DMS53 (cell line): ENCODE measurements at regions not wholly inside any gene's neighbourhood (a gene's known extent, or its start where the extent isn't known, plus 50 kb on each side); places are given as distances from the start of the nearest gene placed in this dataset.
"Not testable (repeated sequence)": the region's sequence is repeated elsewhere in the genome, so short reads cannot be mapped to it uniquely, and the experiment has no call there.

Source experiments
- DNase-seq: peaks from one replicate; lab custom pipeline; 2025; lab: John Stamatoyannopoulos, UW

DNA sequence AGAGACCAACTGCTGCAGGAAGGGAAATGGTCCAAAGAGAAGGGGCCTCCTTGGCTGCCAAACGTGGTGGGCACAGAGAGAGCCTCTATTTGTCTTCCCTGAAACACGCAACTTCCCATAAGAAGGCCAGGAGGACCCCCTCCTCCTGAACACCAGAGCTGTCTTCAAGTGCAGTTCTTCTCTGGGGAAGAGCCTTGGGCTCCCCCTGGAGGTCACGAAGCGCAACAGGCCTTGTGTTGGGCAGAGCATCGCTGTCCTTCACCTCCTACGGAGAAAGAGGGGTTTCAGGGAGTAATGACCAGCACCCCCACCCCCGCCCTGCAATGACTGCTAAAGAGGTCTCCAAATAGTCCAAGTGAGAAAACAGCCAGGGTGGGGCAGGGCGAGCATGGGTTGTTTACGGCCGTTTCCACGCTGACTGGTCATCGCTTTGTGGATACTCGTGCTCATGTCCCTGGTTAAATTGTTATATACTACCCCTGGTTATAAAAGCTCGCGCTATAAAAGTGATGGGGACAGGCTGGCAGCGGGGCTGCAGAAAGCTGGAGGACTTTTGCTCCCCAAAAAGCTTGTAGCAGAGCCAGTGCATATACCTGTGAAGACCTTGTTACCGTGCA lies 397.5 kb upstream of the ATP10A start:
- peak; percentile 33 for DNase-seq

- no peak for DNase-seq
Observed at GRCh38 chr15:26259581-26259980, 396.5 kb upstream of the ATP10A start.

DNA sequence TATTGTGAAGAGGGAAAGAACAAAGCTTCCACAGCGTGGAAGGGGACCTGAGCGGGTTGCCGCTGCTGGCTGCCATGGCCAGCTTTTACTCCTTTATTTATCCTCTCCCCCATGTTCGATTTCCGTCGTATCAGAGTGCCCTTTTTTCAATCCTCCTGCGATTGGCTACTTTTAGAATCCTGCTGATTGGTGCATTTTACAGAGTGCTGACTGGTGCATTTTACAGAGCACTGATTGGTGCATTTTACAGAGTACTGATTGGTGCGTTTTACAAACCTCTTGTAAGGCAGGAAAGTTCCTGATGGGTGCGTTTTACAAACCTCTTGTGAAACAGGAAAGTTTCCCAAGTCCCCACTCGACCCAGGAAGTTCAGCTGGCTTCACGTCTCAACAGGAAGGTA lies 381.7 kb upstream of the ATP10A start:
- not testable (repeated sequence) for DNase-seq

GRCh38 chr15:26243382-26243781 lies 380.3 kb upstream of the ATP10A start:
- no peak for DNase-seq

DNA sequence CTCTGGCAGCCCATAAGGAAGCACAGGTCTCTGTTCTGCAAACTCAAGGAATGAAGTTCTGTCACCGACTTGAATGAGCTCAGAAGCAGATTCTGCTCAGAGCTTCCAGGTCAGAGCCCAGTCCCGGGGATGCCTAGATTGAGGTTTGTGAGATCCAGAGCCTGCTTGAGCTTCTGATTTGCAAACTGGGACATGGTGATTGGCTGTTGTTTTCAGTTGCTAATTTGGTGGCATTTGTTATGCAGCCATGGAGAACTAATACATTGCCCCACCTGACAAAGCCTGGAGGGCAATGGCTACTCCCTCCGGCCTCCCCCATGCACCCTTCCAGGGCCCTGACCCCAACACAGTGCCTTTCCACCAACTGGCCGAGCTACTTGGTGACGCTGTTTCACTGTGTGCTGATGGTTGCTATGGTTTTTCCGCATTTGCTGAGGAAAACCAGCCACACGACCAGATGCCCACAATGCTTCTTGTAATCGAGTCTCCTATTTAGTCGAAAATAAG lies 379.5 kb upstream of the ATP10A start:
- no peak for DNase-seq

DNA sequence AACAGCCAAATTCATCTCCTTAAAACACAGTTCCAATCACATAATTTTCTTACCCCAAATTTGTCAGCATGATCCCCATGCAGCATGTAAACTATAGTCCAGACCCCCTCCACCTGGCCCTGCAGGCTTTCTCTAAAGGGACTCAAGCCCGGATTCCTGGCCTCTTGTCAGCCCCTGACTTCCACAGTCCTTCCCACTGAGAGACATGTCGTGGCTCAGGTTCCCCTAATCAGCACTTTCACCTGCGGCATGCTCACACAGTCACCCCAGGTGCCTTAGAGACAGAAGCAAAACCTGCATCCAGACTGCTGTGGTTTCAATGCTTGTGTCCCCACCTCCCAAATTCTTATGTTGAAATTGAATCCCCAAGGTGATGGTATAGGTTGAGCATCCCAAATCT lies 372.7 kb upstream of the ATP10A start:
- no peak for DNase-seq

DNA sequence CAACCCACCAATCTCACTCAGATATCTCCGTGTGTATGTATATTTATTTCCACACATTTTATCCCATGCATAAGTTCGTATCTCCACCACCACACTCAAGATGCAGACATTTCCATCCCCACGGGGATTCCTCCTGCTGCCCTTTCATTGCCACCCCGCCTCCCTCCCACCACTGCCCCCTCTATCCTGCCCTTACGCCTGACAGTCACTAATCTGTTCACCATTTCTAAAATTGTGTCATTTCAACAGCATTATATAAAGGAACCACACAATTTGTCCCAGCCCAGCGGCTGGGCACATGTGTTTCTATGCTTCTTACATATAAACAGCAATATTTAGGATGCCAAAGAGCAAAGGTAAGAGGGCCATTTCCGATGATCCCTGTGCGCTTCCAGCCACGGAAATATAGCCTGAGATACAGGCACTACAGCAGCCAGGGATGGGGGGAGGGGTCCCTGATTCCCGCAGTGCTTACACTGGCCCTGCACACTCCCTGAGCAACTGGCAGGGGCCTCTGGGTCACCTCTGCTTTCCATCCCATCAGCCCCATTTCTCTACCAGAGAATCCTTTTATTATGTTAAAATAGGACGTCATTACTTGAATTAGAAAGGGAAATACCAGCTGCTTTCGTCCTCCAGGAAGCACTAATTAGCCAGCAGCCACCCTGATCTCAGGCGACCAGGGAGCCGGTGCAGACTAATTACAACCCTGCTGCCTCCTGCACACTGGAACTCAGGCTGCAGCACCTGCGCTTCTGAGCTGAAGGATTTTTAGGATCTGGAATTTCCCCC lies 372.0 kb upstream of the ATP10A start:
- no peak for DNase-seq

GRCh38 chr15:26232691-26233090 lies 369.6 kb upstream of the ATP10A start:
- no peak for DNase-seq

DNA sequence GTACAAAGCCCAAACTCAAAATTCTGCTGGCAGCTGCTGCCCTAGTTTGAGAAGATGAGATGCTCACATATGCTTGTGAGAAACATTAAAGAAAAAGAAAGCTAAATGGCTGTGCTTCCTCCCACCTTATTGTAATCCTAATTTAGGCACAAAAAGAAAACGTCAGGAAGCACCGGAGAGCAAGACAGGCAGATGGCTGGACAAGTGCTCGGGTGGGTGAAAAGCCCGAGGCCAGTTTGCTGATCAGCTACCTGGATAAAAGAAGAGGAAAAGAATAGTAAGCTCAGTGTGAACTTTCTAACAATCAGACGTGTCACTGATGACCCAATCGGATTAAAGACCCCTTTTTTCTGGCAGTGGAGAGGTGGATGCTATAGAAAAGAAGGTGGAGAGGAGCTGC lies 368.0 kb upstream of the ATP10A start:
- DNase-seq: no peak

DNA sequence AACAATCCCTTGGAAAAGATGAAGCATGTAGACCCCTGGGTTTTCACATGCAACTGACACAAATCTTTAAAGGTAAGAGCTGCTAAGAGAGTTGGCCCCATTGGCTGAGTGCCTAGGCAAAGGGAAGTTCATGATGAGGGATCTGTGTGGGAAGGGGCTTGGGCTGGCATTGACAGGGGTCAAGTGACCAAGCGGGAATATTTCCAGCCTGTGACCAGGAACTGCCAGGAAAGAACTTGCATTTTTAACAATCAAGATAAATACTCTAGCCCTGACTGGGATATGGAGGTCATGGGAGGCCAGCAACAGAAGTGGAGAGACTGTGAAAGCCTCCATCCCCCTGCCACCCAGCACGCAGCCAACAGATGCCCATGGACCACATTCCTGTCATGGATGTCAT lies 361.1 kb upstream of the ATP10A start:
- no peak for DNase-seq

DNA sequence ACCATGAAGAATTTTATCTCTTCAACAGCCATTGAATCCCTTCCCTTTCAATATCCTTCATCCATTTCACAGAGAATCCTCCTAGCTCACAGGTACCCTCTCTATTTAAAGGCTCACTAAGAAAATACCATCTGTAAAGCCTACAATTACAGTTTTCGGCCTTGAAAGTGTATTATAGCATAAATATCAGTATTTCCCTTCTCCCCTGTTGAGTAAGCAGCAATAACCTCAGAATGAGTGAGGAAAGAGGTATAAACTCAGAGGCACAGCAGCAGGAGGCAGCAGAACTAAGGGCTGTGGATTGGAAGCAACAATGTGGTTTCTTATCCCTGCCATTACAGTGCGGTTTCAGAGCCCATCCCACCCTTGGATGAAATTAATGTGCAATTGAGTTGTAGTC lies 360.6 kb upstream of the ATP10A start:
- no peak for DNase-seq

- DNase-seq: no peak
Observed at GRCh38 chr15:26222781-26223180, 359.7 kb upstream of the ATP10A start.

DNA sequence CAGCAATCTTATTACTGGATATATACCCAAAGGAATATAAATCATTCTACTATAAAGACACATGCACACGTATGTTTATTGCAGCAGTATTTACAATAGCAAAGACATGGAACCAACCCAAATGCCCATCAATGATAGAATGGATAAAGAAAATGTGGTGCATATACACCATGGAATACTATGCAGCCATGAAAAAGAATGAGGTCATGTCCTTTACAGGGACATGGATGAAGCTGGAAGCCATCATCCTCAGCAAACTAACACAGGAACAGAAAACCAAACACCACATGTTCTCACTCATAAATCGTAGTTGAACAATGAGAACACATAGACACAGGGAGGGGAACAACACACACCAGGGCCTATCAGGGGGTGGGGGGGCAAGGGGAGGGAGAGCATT lies 353.9 kb upstream of the ATP10A start:
- not testable (repeated sequence) for DNase-seq

DNA sequence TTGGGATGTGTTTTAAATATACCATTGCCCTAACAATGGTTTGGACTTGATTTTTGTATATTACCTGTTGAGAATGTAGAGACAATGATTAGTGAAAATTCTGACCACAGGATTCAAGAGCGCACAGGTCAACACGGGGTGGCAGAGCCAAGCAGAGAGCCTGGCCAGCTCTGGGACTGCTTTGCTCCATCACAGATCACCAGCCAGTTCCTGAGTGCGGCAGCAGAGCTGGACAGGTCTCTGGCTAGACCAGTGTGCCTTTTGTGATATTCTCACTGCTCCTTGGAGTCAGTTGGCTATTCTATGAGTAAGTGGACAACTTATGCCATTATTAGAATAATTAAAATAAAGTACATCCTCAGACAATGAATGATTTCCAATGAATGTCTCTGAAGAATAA lies 351.2 kb upstream of the ATP10A start:
- no peak for DNase-seq

GRCh38 chr15:26213427-26213826 lies 350.3 kb upstream of the ATP10A start:
- DNase-seq: no peak

GRCh38 chr15:26212109-26212508 lies 349.0 kb upstream of the ATP10A start:
- no peak for DNase-seq

DNA sequence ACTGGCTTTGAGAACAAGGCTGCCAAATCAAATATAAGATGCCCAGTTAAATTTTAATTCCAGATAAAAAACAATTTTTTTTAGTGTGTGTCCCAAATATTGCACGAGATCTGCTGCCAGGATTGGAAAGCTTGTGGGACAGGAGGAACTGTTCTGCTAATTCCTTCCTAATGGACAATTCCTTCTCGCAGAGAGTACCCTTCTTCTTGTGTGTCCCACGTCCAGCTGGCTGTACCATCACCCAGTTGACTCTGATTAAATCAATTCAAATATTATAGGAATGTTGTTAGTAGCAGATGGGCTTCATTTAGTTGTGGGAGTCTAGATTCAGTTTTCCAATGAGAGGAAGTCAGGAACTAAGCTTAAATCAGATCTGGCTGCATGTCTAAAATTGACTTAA lies 347.9 kb upstream of the ATP10A start:
- no peak for DNase-seq

DNA sequence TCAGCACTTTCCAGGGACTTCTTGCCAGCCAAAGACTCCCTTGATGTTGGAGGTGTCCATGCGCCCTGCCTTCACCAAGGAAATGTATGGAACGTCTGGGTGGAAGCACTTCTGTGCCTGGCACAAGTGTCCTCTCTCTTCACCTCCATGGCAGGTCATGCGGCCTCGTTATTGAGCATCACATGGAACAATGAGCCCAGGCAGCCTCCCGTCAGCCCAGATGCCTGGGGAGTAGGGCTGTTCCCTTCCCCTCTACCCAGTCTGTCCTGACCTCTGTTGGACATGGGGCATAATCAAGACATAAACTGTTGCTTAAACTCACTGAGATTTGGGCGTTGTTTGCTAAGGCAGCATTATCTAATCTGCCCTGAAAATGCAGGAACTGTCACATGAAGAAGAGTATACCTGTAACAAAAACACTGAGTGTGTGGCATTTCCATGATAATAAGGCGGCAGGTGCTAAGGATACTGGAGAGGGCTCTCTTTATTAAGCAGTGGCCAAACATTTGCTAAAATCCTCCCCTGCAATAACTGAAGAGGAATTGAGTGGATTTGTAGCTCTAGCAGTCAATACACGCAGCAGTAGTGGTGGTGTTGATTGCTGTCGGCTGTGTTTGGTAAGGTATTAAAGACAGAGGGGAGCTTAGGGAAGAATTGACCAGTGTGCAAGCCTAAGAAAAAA lies 338.2 kb upstream of the ATP10A start:
- no peak for DNase-seq

- no peak for DNase-seq
Observed at GRCh38 chr15:26200427-26200826, 337.3 kb upstream of the ATP10A start.

GRCh38 chr15:26197719-26198118 lies 334.6 kb upstream of the ATP10A start:
- DNase-seq: no peak

GRCh38 chr15:26197060-26197459 lies 333.9 kb upstream of the ATP10A start:
- no peak for DNase-seq

- DNase-seq: no peak
Observed at GRCh38 chr15:26191193-26191592, 328.1 kb upstream of the ATP10A start.

DNA sequence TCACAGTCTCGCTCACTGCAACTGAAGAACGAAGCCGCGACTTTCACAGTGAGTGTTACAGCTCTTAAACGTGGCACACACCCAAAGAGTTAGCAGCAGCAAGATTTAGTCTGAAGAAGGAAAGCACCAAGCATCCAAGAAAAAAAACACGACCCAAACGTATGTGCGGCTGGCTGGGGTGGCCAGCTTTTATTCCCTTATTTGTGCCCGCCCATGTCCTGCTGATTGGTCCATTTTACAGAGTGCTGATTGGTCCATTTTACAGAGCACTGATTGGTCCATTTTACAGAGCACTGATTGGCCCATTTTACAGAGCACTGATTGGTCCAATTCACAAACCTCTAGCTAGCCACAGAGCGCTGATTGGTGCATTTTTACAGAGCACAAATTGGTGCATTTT lies 323.0 kb upstream of the ATP10A start:
- not testable (repeated sequence) for DNase-seq
